K562 (cell line): ENCODE measurements at regions not wholly inside any gene's neighbourhood (a gene's known extent, or its start where the extent isn't known, plus 50 kb on each side); places are given as distances from the start of the nearest gene placed in this dataset.

Experiments used
- NRF1 ChIP-seq, 2 experiments: fragments of 450-650 bp; IDR thresholded peaks in 1 of 2; conservative IDR thresholded peaks in 1 of 2; 2 replicates each; pipeline ENCODE4 v1.6.1; 2014; ENCODE audit warnings: mild to moderate bottlenecking in 2 of 2
- PHB ChIP-seq: fragments of 250-450 bp; sonication (Bioruptor Pico); IDR thresholded peaks from 2 replicates; pipeline ENCODE4 v1.5.0; 2021
- PHF8 ChIP-seq: fragments of 200-600 bp; sonication (generic); IDR thresholded peaks from 2 replicates; pipeline ENCODE4 v1.6.1; 2012; ENCODE audit warnings: mixed run types, mild to moderate bottlenecking, inconsistent platforms, low read length, moderate library complexity, borderline replicate concordance
- POLR2AphosphoS2 ChIP-seq: IDR thresholded peaks from 2 replicates; pipeline ENCODE4 v1.6.1; 2012; ENCODE audit warnings: low read length, improper control_type of control experiment
- SNRNP70 ChIP-seq: fragments of 200-400 bp; formaldehyde crosslinking; optimal IDR thresholded peaks from 2 replicates; pipeline ENCODE3; 2017; ENCODE audit warnings: low read depth, low read length
- SREBF2 ChIP-seq: sonication (generic); formaldehyde crosslinking; IDR thresholded peaks from 2 replicates; pipeline ENCODE4 v1.4.0; 2020; ENCODE audit warnings: mild to moderate bottlenecking, missing genetic modification reagents
- TCFL5 ChIP-seq: fragments of 250-450 bp; sonication (Bioruptor Pico); conservative IDR thresholded peaks from 2 replicates; pipeline ENCODE4 v1.6.1; 2021; ENCODE audit warnings: mild to moderate bottlenecking, moderate library complexity, matching md5 sums
- ZC3H8 ChIP-seq: fragments of 450-650 bp; IDR thresholded peaks from 2 replicates; pipeline ENCODE4 v1.6.1; 2017

GRCh38 chr1:60223158-60223557, 149.6 kb upstream of the C1orf87 start:
- TF ChIP-seq PHF8: no peak
- TF ChIP-seq SREBF2: no peak
- TF ChIP-seq SNRNP70: no peak
- no peak for TF ChIP-seq NRF1 (conservative IDR thresholded peaks at IDR 0.05 in 1 of 2, IDR thresholded peaks at IDR 0.05 in 1 of 2)
- no peak for TF ChIP-seq PHB (CRISPR knock-in tag)
- TF ChIP-seq TCFL5: no peak
- no peak for TF ChIP-seq POLR2AphosphoS2
- no peak for TF ChIP-seq ZC3H8
